Liver (tissue), 8 donors: ENCODE measurements at regions not wholly inside any gene's neighbourhood (a gene's known extent, or its start where the extent isn't known, plus 50 kb on each side); places are given as distances from the start of the nearest gene placed in this dataset.

Source experiments
- DNase-seq: peaks from one replicate; pipeline ENCODE4 v3.0.0-alpha.2; 2017; ENCODE audit warnings: low spot score
- H3K27ac ChIP-seq, 2 donors: one replicate each; pipeline ENCODE4 v1.7.0; 2013; ENCODE audit warnings: inconsistent platforms in 2 of 2, low read length in 2 of 2, control low read depth in 1 of 2, low read depth in 1 of 2, mild to moderate bottlenecking in 1 of 2
- H3K27me3 ChIP-seq, 4 donors: one replicate each; pipeline versions ENCODE4 v1.6.1 to v1.7.0; 2013; ENCODE audit warnings: low read length in 3 of 4, inconsistent platforms in 1 of 4, mild to moderate bottlenecking in 1 of 4, moderate library complexity in 1 of 4; ENCODE audit not compliant: control insufficient read depth in 4 of 4, insufficient read depth in 4 of 4
- H3K36me3 ChIP-seq, 4 donors: one replicate each; pipeline versions ENCODE4 v1.6.1 to v1.7.0; 2013; ENCODE audit warnings: low read length in 3 of 4, mild to moderate bottlenecking in 3 of 4, low read depth in 1 of 4, moderate library complexity in 1 of 4; ENCODE audit not compliant: control insufficient read depth in 4 of 4, insufficient read depth in 3 of 4
- H3K4me1 ChIP-seq, 4 donors: one replicate each; pipeline versions ENCODE4 v1.6.1 to v1.7.0; 2013; ENCODE audit warnings: low read length in 3 of 4, mild to moderate bottlenecking in 3 of 4, moderate library complexity in 1 of 4; ENCODE audit not compliant: control insufficient read depth in 4 of 4, insufficient read depth in 4 of 4
- H3K4me3 ChIP-seq, 3 donors: one replicate each; pipeline versions ENCODE4 v1.6.1 to v1.7.0; 2013; ENCODE audit warnings: low read length in 3 of 3, control low read depth in 1 of 3, low read depth in 1 of 3, mild to moderate bottlenecking in 1 of 3
- H3K9ac ChIP-seq, 2 donors: one replicate each; pipeline ENCODE4 v1.7.0; 2013; ENCODE audit warnings: low read length in 2 of 2, mild to moderate bottlenecking in 2 of 2, moderate library complexity in 2 of 2, control low read depth in 1 of 2, low read depth in 1 of 2
- H3K9me3 ChIP-seq, 4 donors: one replicate each; pipeline versions ENCODE4 v1.6.1 to v1.7.0; 2013; ENCODE audit warnings: low read length in 3 of 4; ENCODE audit not compliant: control insufficient read depth in 4 of 4
- ATF3 ChIP-seq: IDR thresholded peaks from 2 replicates; pipeline ENCODE4 v1.6.1; 2016; ENCODE audit warnings: antibody characterized with exemption
- CTCF ChIP-seq: fragments of 150-350 bp; IDR thresholded peaks from 2 replicates; pipeline ENCODE4 v1.5.1; 2017; ENCODE audit warnings: improper control_type of control experiment, low read depth, low read length; ENCODE audit not compliant: missing input control
- EGR1 ChIP-seq, 2 donors: IDR thresholded peaks; 2 replicates each; pipeline ENCODE4 v1.6.1; 2016 to 2018; ENCODE audit warnings: antibody characterized with exemption in 2 of 2, low read depth in 2 of 2
- FOXA1 ChIP-seq: IDR thresholded peaks from 2 replicates; pipeline ENCODE4 v1.6.1; 2016; ENCODE audit warnings: antibody characterized with exemption
- FOXA2 ChIP-seq: IDR thresholded peaks from 2 replicates; pipeline ENCODE4 v1.6.1; 2016; ENCODE audit warnings: antibody characterized with exemption
- GABPA ChIP-seq, 2 donors: IDR thresholded peaks in 1 of 2; conservative IDR thresholded peaks in 1 of 2; 2 replicates each; pipeline ENCODE4 v1.6.1; 2016; ENCODE audit warnings: antibody characterized with exemption in 2 of 2, mild to moderate bottlenecking in 1 of 2, moderate library complexity in 1 of 2
- HNF4A ChIP-seq, 2 donors: conservative IDR thresholded peaks; 2 replicates each; pipeline ENCODE4 v1.6.1; 2016; ENCODE audit warnings: antibody characterized with exemption in 2 of 2, mild to moderate bottlenecking in 2 of 2
- HNF4G ChIP-seq: IDR thresholded peaks from 2 replicates; pipeline ENCODE4 v1.6.1; 2016; ENCODE audit warnings: antibody characterized with exemption
- JUND ChIP-seq, 2 donors: IDR thresholded peaks; 2 replicates each; pipeline ENCODE4 v1.6.1; 2016; ENCODE audit warnings: antibody characterized with exemption in 2 of 2
- MAX ChIP-seq: IDR thresholded peaks from 2 replicates; pipeline ENCODE4 v1.6.1; 2016; ENCODE audit warnings: antibody characterized with exemption
- NR2F2 ChIP-seq: IDR thresholded peaks from 2 replicates; pipeline ENCODE4 v1.6.1; 2016; ENCODE audit warnings: antibody characterized with exemption
- RAD21 ChIP-seq, 2 donors: IDR thresholded peaks; 2 replicates each; pipeline ENCODE4 v1.6.1; 2016; ENCODE audit warnings: antibody characterized with exemption in 2 of 2, mild to moderate bottlenecking in 2 of 2
- REST ChIP-seq: IDR thresholded peaks from 2 replicates; pipeline ENCODE4 v1.6.1; 2016; ENCODE audit warnings: antibody characterized with exemption, mild to moderate bottlenecking
- RXRA ChIP-seq, 2 donors: IDR thresholded peaks; 2 replicates each; pipeline ENCODE4 v1.6.1; 2017 to 2018; ENCODE audit warnings: antibody characterized with exemption in 2 of 2, mild to moderate bottlenecking in 1 of 2
- SP1 ChIP-seq: IDR thresholded peaks from 2 replicates; pipeline ENCODE4 v1.6.1; 2018; ENCODE audit warnings: antibody characterized with exemption, mild to moderate bottlenecking
- TAF1 ChIP-seq: conservative IDR thresholded peaks from 2 replicates; pipeline ENCODE4 v1.6.1; 2016; ENCODE audit warnings: antibody characterized with exemption, mild to moderate bottlenecking
- YY1 ChIP-seq: IDR thresholded peaks from 2 replicates; pipeline ENCODE4 v1.6.1; 2016; ENCODE audit warnings: antibody characterized with exemption, mild to moderate bottlenecking
- ZBTB33 ChIP-seq: IDR thresholded peaks from 2 replicates; pipeline ENCODE4 v1.6.1; 2016; ENCODE audit warnings: antibody characterized with exemption
- WGBS: extraction: QIAGEN DNeasy Blood & Tissue Kit; methylation state at CpG from one replicate; pipeline ENCODE4 v1.1.7; 2013; 5-methylcytosine and 5-hydroxymethylcytosine counted together
- donor health status: healthy.
- donor health status: healthy.
- donor health status: healthy.
- donor health status: healthy.
- donor health status: healthy.

- 41% methylated on average over 3 of the region's 3 CpGs for WGBS
- Histone ChIP-seq H3K27me3 (no peaks in the 10 kb centered on the region), H3K9me3 (no peaks in the 10 kb centered on the region), H3K4me3 (no peak overlapping the region), H3K27ac (no peak overlapping the region), H3K9ac (no peak overlapping the region), H3K4me1 (no peaks in the 10 kb centered on the region), H3K36me3 (no peaks in the 10 kb centered on the region)
- TF ChIP-seq FOXA2, result no peak
- TF ChIP-seq YY1, result no peak
- no peak for TF ChIP-seq HNF4G
- no peak for TF ChIP-seq SP1
- TF ChIP-seq REST, result no peak
- no peak for TF ChIP-seq ZBTB33
- TF ChIP-seq JUND (IDR thresholded peaks at IDR 0.05), result no peak
- TF ChIP-seq GABPA (IDR thresholded peaks at IDR 0.05 in 1 of 2, conservative IDR thresholded peaks at IDR 0.05 in 1 of 2), result no peak
- TF ChIP-seq FOXA1, result no peak
- TF ChIP-seq RXRA (IDR thresholded peaks at IDR 0.05), result no peak
- no peak for TF ChIP-seq CTCF
- TF ChIP-seq EGR1 (IDR thresholded peaks at IDR 0.05; ENCODE audit: low read depth in 2 of 2), result no peak
- no peak for TF ChIP-seq HNF4A (conservative IDR thresholded peaks at IDR 0.05)
- no peak for TF ChIP-seq RAD21 (IDR thresholded peaks at IDR 0.05)
- TF ChIP-seq MAX, result no peak
- TF ChIP-seq NR2F2, result no peak
- no peak for TF ChIP-seq TAF1
- no peak for TF ChIP-seq ATF3
- no peak for DNase-seq
Observed at GRCh38 chr11:26158251-26158650, 173.7 kb upstream of the ANO3 start.

GRCh38 chr11:26162291-26162690 lies 169.6 kb upstream of the ANO3 start:
- WGBS, result 82% methylated on average over 2 of the region's 2 CpGs
- H3K4me1 ChIP-seq, result no peaks in the 10 kb centered on the region
- H3K9ac ChIP-seq, result no peak overlapping the region

More at GRCh38 chr11:26162291-26162690, 169.6 kb upstream of the ANO3 start:
- TF ChIP-seq HNF4G, result no peak
- no peak for TF ChIP-seq RXRA (IDR thresholded peaks at IDR 0.05)
- no peak for TF ChIP-seq ATF3
- no peak for TF ChIP-seq YY1
- no peak for TF ChIP-seq SP1
- no peak for TF ChIP-seq MAX
- no peak for TF ChIP-seq TAF1
- Histone ChIP-seq H3K9me3 (no peaks in the 10 kb centered on the region), H3K4me3 (no peak overlapping the region), H3K36me3 (no peaks in the 10 kb centered on the region), H3K27ac (no peak overlapping the region), H3K27me3 (no peaks in the 10 kb centered on the region)
- no peak for DNase-seq
